ENCODE measurements at regions not wholly inside any gene's neighbourhood (a gene's known extent, or its start where the extent isn't known, plus 50 kb on each side); places are given as distances from the start of the nearest gene placed in this dataset.

- Mint-ChIP-seq H3K27me3 (ENCODE audit: unreplicated experiment) (no peaks in the 10 kb centered on the region), H3K36me3 (ENCODE audit: insufficient read depth, unreplicated experiment) (peaks cover 8% of the 10 kb centered on the region), H3K4me1 (ENCODE audit: low read depth, unreplicated experiment) (peaks cover 27% of the 10 kb centered on the region), H3K27ac (ENCODE audit: unreplicated experiment) (no peak overlapping the region), H3K9me3 (ENCODE audit: low read depth, unreplicated experiment) (peaks cover 2% of the 10 kb centered on the region), H3K4me3 (ENCODE audit: low read depth, unreplicated experiment) (no peak overlapping the region)
- DNase-seq = no peak
- CTCF ChIA-PET = interaction anchor here (0.6 kb wide), 1 partner anchor 198 kb away, joined by 3 read pairs; no protein-coding TSS in a partner anchor
- no peak for TF ChIP-seq CTCF (IDR thresholded peaks at IDR 0.05; ENCODE audit: unreplicated experiment)
- intact Hi-C loops (cut with micrococcal nuclease; ENCODE audit: unreplicated experiment) = loop anchor here (5.0 kb wide), 1 partner anchor 86 kb away; no protein-coding TSS in a partner anchor
- no TSS peak for BruUV-seq (replicated peaks)
Observed at GRCh38 chr9:105066275-105066865, 138.4 kb upstream of the ABCA1 start.

GRCh38 chr9:105067895-105068580 lies 140.1 kb upstream of the ABCA1 start:
- peaks cover 27% of the 10 kb centered on the region for H3K4me1 Mint-ChIP-seq (ENCODE audit: low read depth, unreplicated experiment)
- BruUV-seq (replicated peaks) = no TSS peak
- H3K36me3 Mint-ChIP-seq (ENCODE audit: insufficient read depth, unreplicated experiment) = peaks cover 8% of the 10 kb centered on the region
- no peak overlapping the region for H3K27ac Mint-ChIP-seq (ENCODE audit: unreplicated experiment)
- intact Hi-C loops (cut with micrococcal nuclease; ENCODE audit: unreplicated experiment) = loop anchor here (5.0 kb wide), 1 partner anchor 84 kb away; no protein-coding TSS in a partner anchor
- DNase-seq = no peak
- no peaks in the 10 kb centered on the region for H3K27me3 Mint-ChIP-seq (ENCODE audit: unreplicated experiment)
- CTCF ChIA-PET = no interaction called here
- peaks cover 2% of the 10 kb centered on the region for H3K9me3 Mint-ChIP-seq (ENCODE audit: low read depth, unreplicated experiment)
- no peak for TF ChIP-seq CTCF (IDR thresholded peaks at IDR 0.05; ENCODE audit: unreplicated experiment)
- no peak overlapping the region for H3K4me3 Mint-ChIP-seq (ENCODE audit: low read depth, unreplicated experiment)

GRCh38 chr9:105069285-105069684 lies 141.3 kb upstream of the ABCA1 start:
- intact Hi-C loops (cut with micrococcal nuclease; ENCODE audit: unreplicated experiment) = loop anchor here (5.0 kb wide), 1 partner anchor 83 kb away; no protein-coding TSS in a partner anchor
- H3K27ac Mint-ChIP-seq (ENCODE audit: unreplicated experiment) = no peak overlapping the region
- CTCF ChIA-PET = interaction anchor here (0.6 kb wide), 1 partner anchor 20 kb away, joined by 5 read pairs; no protein-coding TSS in a partner anchor
- DNase-seq = no peak
- no TSS peak for BruUV-seq (replicated peaks)
- H3K4me3 Mint-ChIP-seq (ENCODE audit: low read depth, unreplicated experiment) = no peak overlapping the region
- no peaks in the 10 kb centered on the region for H3K27me3 Mint-ChIP-seq (ENCODE audit: unreplicated experiment)
- peaks cover 8% of the 10 kb centered on the region for H3K36me3 Mint-ChIP-seq (ENCODE audit: insufficient read depth, unreplicated experiment)
- H3K4me1 Mint-ChIP-seq (ENCODE audit: low read depth, unreplicated experiment) = peaks cover 21% of the 10 kb centered on the region
- TF ChIP-seq CTCF (IDR thresholded peaks at IDR 0.05; ENCODE audit: unreplicated experiment) = no peak
- H3K9me3 Mint-ChIP-seq (ENCODE audit: low read depth, unreplicated experiment) = peaks cover 2% of the 10 kb centered on the region

- H3K27me3 Mint-ChIP-seq (ENCODE audit: unreplicated experiment) = no peaks in the 10 kb centered on the region
- H3K36me3 Mint-ChIP-seq (ENCODE audit: insufficient read depth, unreplicated experiment) = peaks cover 4% of the 10 kb centered on the region
- TF ChIP-seq CTCF (IDR thresholded peaks at IDR 0.05; ENCODE audit: unreplicated experiment) = no peak
- peaks cover 2% of the 10 kb centered on the region for H3K9me3 Mint-ChIP-seq (ENCODE audit: low read depth, unreplicated experiment)
- H3K4me1 Mint-ChIP-seq (ENCODE audit: low read depth, unreplicated experiment) = peaks cover 17% of the 10 kb centered on the region
- no peak overlapping the region for H3K27ac Mint-ChIP-seq (ENCODE audit: unreplicated experiment)
- no TSS peak for BruUV-seq (replicated peaks)
- intact Hi-C loops (cut with micrococcal nuclease; ENCODE audit: unreplicated experiment) = loop anchor here (5.0 kb wide), 1 partner anchor 83 kb away; no protein-coding TSS in a partner anchor
- no peak overlapping the region for H3K4me3 Mint-ChIP-seq (ENCODE audit: low read depth, unreplicated experiment)
- CTCF ChIA-PET = no interaction called here
- no peak for DNase-seq
Observed at GRCh38 chr9:105069696-105070095, 141.7 kb upstream of the ABCA1 start.
